ENCODE measurements at regions not wholly inside any gene's neighbourhood (a gene's known extent, or its start where the extent isn't known, plus 50 kb on each side); places are given as distances from the start of the nearest gene placed in this dataset.

GRCh38 chr6:112991912-112992311 is 644.8 kb downstream of the RFPL4B start:
- TF ChIP-seq SIN3A (IDR thresholded peaks at IDR 0.05; ENCODE audit: borderline replicate concordance, insufficient read depth, low read length) (no peak), REST (IDR thresholded peaks at IDR 0.05; ENCODE audit: insufficient read depth in 1 of 2, low read depth in 2 of 2, low read length in 2 of 2) (no peak), POLR2AphosphoS5 (IDR thresholded peaks at IDR 0.05; ENCODE audit: low read depth, low read length) (no peak), FOXP2 (optimal IDR thresholded peaks at IDR 0.05; ENCODE audit: borderline replicate concordance, extremely low read depth, extremely low read length, insufficient read depth) (no peak), TAF1 (IDR thresholded peaks at IDR 0.05; ENCODE audit: borderline replicate concordance, insufficient read depth, low read length) (no peak)

- no peak for TF ChIP-seq SIN3A (IDR thresholded peaks at IDR 0.05; ENCODE audit: borderline replicate concordance, insufficient read depth, low read length)
- no peak for TF ChIP-seq FOXP2 (optimal IDR thresholded peaks at IDR 0.05; ENCODE audit: borderline replicate concordance, extremely low read depth, extremely low read length, insufficient read depth)
- no peak for TF ChIP-seq POLR2AphosphoS5 (IDR thresholded peaks at IDR 0.05; ENCODE audit: low read depth, low read length)
- TF ChIP-seq REST (IDR thresholded peaks at IDR 0.05; ENCODE audit: insufficient read depth in 1 of 2, low read depth in 2 of 2, low read length in 2 of 2), result no peak
- TF ChIP-seq TAF1 (IDR thresholded peaks at IDR 0.05; ENCODE audit: borderline replicate concordance, insufficient read depth, low read length), result no peak
Measured at GRCh38 chr6:112997421-112998085, 650.4 kb downstream of the RFPL4B start.

- TF ChIP-seq POLR2AphosphoS5 (IDR thresholded peaks at IDR 0.05; ENCODE audit: low read depth, low read length) (no peak), TAF1 (IDR thresholded peaks at IDR 0.05; ENCODE audit: borderline replicate concordance, insufficient read depth, low read length) (no peak), SIN3A (IDR thresholded peaks at IDR 0.05; ENCODE audit: borderline replicate concordance, insufficient read depth, low read length) (no peak), REST (IDR thresholded peaks at IDR 0.05; ENCODE audit: insufficient read depth in 1 of 2, low read depth in 2 of 2, low read length in 2 of 2) (no peak), FOXP2 (optimal IDR thresholded peaks at IDR 0.05; ENCODE audit: borderline replicate concordance, extremely low read depth, extremely low read length, insufficient read depth) (no peak)
Measured at GRCh38 chr6:113004054-113004453, 656.9 kb downstream of the RFPL4B start.

DNA sequence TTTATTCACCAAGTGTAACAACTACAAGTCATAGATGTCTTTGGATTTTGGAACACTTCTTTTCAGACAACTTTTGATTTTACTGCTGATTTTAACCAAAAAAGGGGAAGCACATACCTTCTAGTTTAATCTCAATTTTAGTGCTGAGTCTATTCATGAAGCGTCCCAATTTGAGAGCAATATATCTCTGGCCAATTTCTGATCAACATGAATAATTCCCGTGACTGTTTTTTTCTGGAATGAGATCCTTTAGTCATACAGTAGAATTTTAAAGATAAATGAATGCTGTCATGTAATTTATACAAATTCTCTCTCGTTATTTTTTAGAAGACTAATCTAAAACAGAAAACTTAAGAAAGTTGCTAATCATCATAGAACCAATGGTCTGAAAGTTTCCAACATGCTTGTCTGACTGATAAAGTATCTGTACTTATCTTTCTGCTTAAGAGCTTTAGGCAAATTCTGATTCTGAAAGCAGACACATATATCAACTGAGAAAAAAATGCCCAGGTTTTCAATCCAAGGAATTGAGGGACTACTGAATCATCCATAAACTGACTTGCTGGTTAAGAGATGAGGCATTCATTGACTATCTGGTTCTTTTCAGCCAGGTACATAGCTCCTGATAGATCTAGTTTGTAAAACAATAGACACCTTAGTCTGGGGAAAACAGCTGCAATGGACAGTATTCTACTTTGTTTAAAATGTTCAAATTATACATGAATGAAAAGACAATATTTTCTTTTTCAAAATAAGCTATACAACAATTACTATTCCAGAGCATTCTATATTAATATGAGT is 657.5 kb downstream of the RFPL4B start:
- TF ChIP-seq SIN3A (IDR thresholded peaks at IDR 0.05; ENCODE audit: borderline replicate concordance, insufficient read depth, low read length) (no peak), TAF1 (IDR thresholded peaks at IDR 0.05; ENCODE audit: borderline replicate concordance, insufficient read depth, low read length) (no peak), FOXP2 (optimal IDR thresholded peaks at IDR 0.05; ENCODE audit: borderline replicate concordance, extremely low read depth, extremely low read length, insufficient read depth) (no peak), REST (IDR thresholded peaks at IDR 0.05; ENCODE audit: insufficient read depth in 1 of 2, low read depth in 2 of 2, low read length in 2 of 2) (no peak)
